H9 (cell line): ENCODE measurements at regions not wholly inside any gene's neighbourhood (a gene's known extent, or its start where the extent isn't known, plus 50 kb on each side); places are given as distances from the start of the nearest gene placed in this dataset.

ENCODE experiments used
- DNase-seq: peaks from one replicate; pipeline ENCODE4 v3.0.0-alpha.2; 2017
- H2AFZ ChIP-seq: one replicate; pipeline ENCODE4 v1.6.1; 2013; ENCODE audit warnings: mild to moderate bottlenecking, low read length, control low read depth, moderate library complexity
- H2AK5ac ChIP-seq: 2 replicates; pipeline ENCODE4 v1.6.1; 2013; ENCODE audit warnings: low read length, control low read depth, mixed read lengths; ENCODE audit not compliant: insufficient read length
- H2BK120ac ChIP-seq: one replicate; pipeline ENCODE4 v1.6.1; 2013; ENCODE audit warnings: low read depth, mild to moderate bottlenecking, low read length, control low read depth, inconsistent platforms; ENCODE audit not compliant: poor library complexity, severe bottlenecking
- H2BK12ac ChIP-seq: 2 replicates; pipeline ENCODE4 v1.6.1; 2013; ENCODE audit warnings: low read length, control low read depth, mixed read lengths, low read depth; ENCODE audit not compliant: insufficient read length
- H2BK15ac ChIP-seq: 2 replicates; pipeline ENCODE4 v1.6.1; 2013; ENCODE audit warnings: low read depth, low read length, control low read depth
- H2BK20ac ChIP-seq: one replicate; pipeline ENCODE4 v1.6.1; 2013; ENCODE audit warnings: low read depth, mild to moderate bottlenecking, low read length, control low read depth, inconsistent platforms; ENCODE audit not compliant: poor library complexity, severe bottlenecking
- H2BK5ac ChIP-seq: 2 replicates; pipeline ENCODE4 v1.6.1; 2013; ENCODE audit warnings: low read length, control low read depth, mixed read lengths; ENCODE audit not compliant: insufficient read length
- H3K14ac ChIP-seq: 2 replicates; pipeline ENCODE4 v1.6.1; 2013; ENCODE audit warnings: low read length, control low read depth; ENCODE audit not compliant: insufficient read depth
- H3K18ac ChIP-seq: 2 replicates; pipeline ENCODE4 v1.6.1; 2013; ENCODE audit warnings: low read depth, mild to moderate bottlenecking, mixed read lengths, low read length, control low read depth; ENCODE audit not compliant: insufficient read length
- H3K23ac ChIP-seq: 2 replicates; pipeline ENCODE4 v1.6.1; 2013; ENCODE audit warnings: low read length, control low read depth, mixed read lengths, low read depth; ENCODE audit not compliant: insufficient read length
- H3K23me2 ChIP-seq: 2 replicates; pipeline ENCODE4 v1.6.1; 2013; ENCODE audit warnings: low read depth, mild to moderate bottlenecking, mixed read lengths, low read length, control low read depth; ENCODE audit not compliant: insufficient read length, poor library complexity, severe bottlenecking
- H3K27ac ChIP-seq: 2 replicates; pipeline ENCODE4 v1.5.1; 2013; ENCODE audit warnings: low read length, control low read depth, mixed read lengths, low read depth; ENCODE audit not compliant: insufficient read length
- H3K27me3 ChIP-seq: 2 replicates; pipeline ENCODE4 v1.6.1; 2013; ENCODE audit warnings: low read length, control low read depth, inconsistent platforms; ENCODE audit not compliant: insufficient read depth
- H3K4ac ChIP-seq: 2 replicates; pipeline ENCODE4 v1.6.1; 2013; ENCODE audit warnings: low read depth, mild to moderate bottlenecking, control low read depth, inconsistent platforms, low read length, moderate library complexity
- H3K4me1 ChIP-seq: 2 replicates; pipeline ENCODE4 v1.6.1; 2013; ENCODE audit warnings: low read length, control low read depth, inconsistent platforms; ENCODE audit not compliant: insufficient read depth
- H3K4me2 ChIP-seq: 2 replicates; pipeline ENCODE4 v1.6.1; 2013; ENCODE audit warnings: low read length, control low read depth, mixed read lengths; ENCODE audit not compliant: insufficient read length, insufficient read depth
- H3K56ac ChIP-seq: 2 replicates; pipeline ENCODE4 v1.6.1; 2013; ENCODE audit warnings: low read depth, mild to moderate bottlenecking, mixed read lengths, low read length, control low read depth; ENCODE audit not compliant: insufficient read length
- H3K79me1 ChIP-seq: 2 replicates; pipeline ENCODE4 v1.6.1; 2013; ENCODE audit warnings: low read depth, mild to moderate bottlenecking, moderate library complexity, low read length, control low read depth, inconsistent platforms; ENCODE audit not compliant: insufficient read depth, poor library complexity, severe bottlenecking
- H3K79me2 ChIP-seq: 2 replicates; pipeline ENCODE4 v1.6.1; 2013; ENCODE audit warnings: low read length, control low read depth, inconsistent platforms; ENCODE audit not compliant: insufficient read depth
- H3K9ac ChIP-seq: 2 replicates; pipeline ENCODE4 v1.6.1; 2013; ENCODE audit warnings: low read length, control low read depth, mixed read lengths; ENCODE audit not compliant: insufficient read length; ENCODE audit errors: extremely low read depth
- H3K9me3 ChIP-seq: one replicate; pipeline ENCODE4 v1.6.1; 2013; ENCODE audit warnings: low read depth, low read length, inconsistent platforms; ENCODE audit not compliant: control insufficient read depth
- H3T11ph ChIP-seq: one replicate; pipeline ENCODE4 v1.6.1; 2013; ENCODE audit warnings: mild to moderate bottlenecking, low read length, control low read depth, inconsistent platforms
- H4K20me1 ChIP-seq: one replicate; pipeline ENCODE4 v1.6.1; 2013; ENCODE audit not compliant: control insufficient read depth, insufficient read length, insufficient read depth
- H4K5ac ChIP-seq: 2 replicates; pipeline ENCODE4 v1.6.1; 2013; ENCODE audit warnings: low read depth, mild to moderate bottlenecking, mixed read lengths, low read length, control low read depth; ENCODE audit not compliant: insufficient read length
- H4K8ac ChIP-seq: replicated peaks from 2 replicates; pipeline ENCODE4 v1.6.1; 2013; ENCODE audit warnings: low read length, control low read depth, mixed read lengths, low read depth; ENCODE audit not compliant: insufficient read length
- H4K91ac ChIP-seq: 2 replicates; pipeline ENCODE4 v1.6.1; 2013; ENCODE audit warnings: low read depth, mild to moderate bottlenecking, moderate library complexity, mixed read lengths, low read length, control low read depth; ENCODE audit not compliant: insufficient read length
- H3K27ac Mint-ChIP-seq, 3 experiments: 2 replicates in 2 of 3; 3 replicates in 1 of 3; pipeline ENCODE4 v1.8.0; 2020 to 2021; ENCODE audit warnings: mixed read lengths in 3 of 3, mild to moderate bottlenecking in 1 of 3, moderate library complexity in 1 of 3
- H3K27me3 Mint-ChIP-seq: 2 replicates; pipeline ENCODE4 v1.8.0; 2021; ENCODE audit warnings: low read depth, mild to moderate bottlenecking, moderate library complexity, mixed read lengths
- H3K36me3 Mint-ChIP-seq, 3 experiments: 2 replicates in 2 of 3; 3 replicates in 1 of 3; pipeline ENCODE4 v1.8.0; 2020 to 2021; ENCODE audit warnings: low read depth in 3 of 3, mixed read lengths in 3 of 3; ENCODE audit not compliant: insufficient read depth in 1 of 3
- H3K4me1 Mint-ChIP-seq, 2 experiments: 2 replicates each; pipeline ENCODE4 v1.8.0; 2020; ENCODE audit warnings: mixed read lengths in 2 of 2
- H3K4me3 Mint-ChIP-seq, 2 experiments: 2 replicates in 1 of 2; 3 replicates in 1 of 2; pipeline ENCODE4 v1.8.0; 2020 to 2021; ENCODE audit warnings: mild to moderate bottlenecking in 2 of 2, mixed read lengths in 2 of 2, moderate library complexity in 1 of 2
- H3K9me3 Mint-ChIP-seq, 2 experiments: 2 replicates in 1 of 2; 3 replicates in 1 of 2; pipeline ENCODE4 v1.8.0; 2020; ENCODE audit warnings: mild to moderate bottlenecking in 2 of 2, mixed read lengths in 2 of 2, moderate library complexity in 1 of 2
- CTCF ChIP-seq: fragments of 200-600 bp; sonication (generic); conservative IDR thresholded peaks from 3 replicates; pipeline ENCODE4 v1.8.0; 2021; ENCODE audit warnings: antibody characterized with exemption, mild to moderate bottlenecking
- WGBS: extraction: QIAGEN DNeasy Blood & Tissue Kit; methylation state at CpG from one replicate; pipeline ENCODE4 v1.1.7; 2013; ENCODE audit warnings: missing lambda C conversion rate, low lambda C conversion rate, mixed read lengths; ENCODE audit not compliant: insufficient read length; ENCODE audit errors: extremely low coverage; 5-methylcytosine and 5-hydroxymethylcytosine counted together

- H2BK120ac ChIP-seq, result no peak overlapping the region
- no peak overlapping the region for H3K27ac ChIP-seq
- H2BK5ac ChIP-seq, result no peak overlapping the region
- DNase-seq, result no peak
- Mint-ChIP-seq H3K27ac (no peak overlapping the region), H3K9me3 (peaks cover 74 to 79% of the 10 kb centered on the region in 2 experiments), H3K27me3 (peaks cover 5% of the 10 kb centered on the region), H3K4me3 (no peak overlapping the region), H3K4me1 (peaks cover 14 to 16% of the 10 kb centered on the region in 2 experiments), H3K36me3 (peaks cover 0 to 3% (median 0%) of the 10 kb centered on the region in 3 experiments; a peak in 2 of 7 replicates)
- H3K4me2 ChIP-seq, result no peak overlapping the region
- no peak overlapping the region for H2BK15ac ChIP-seq
- no peak overlapping the region for H2BK20ac ChIP-seq
- no peaks in the 10 kb centered on the region for H3K27me3 ChIP-seq
- no peak overlapping the region for H2BK12ac ChIP-seq
- no peaks in the 10 kb centered on the region for H3K79me1 ChIP-seq
- H4K8ac ChIP-seq, result no peak overlapping the region
- no peak overlapping the region for H4K5ac ChIP-seq
- no peak overlapping the region for H2AFZ ChIP-seq
- TF ChIP-seq CTCF, result no peak
- WGBS, result no CpG with 5 or more reads among the region's 1 CpG
- no peaks in the 10 kb centered on the region for H3K79me2 ChIP-seq
- no peak overlapping the region for H3K56ac ChIP-seq
- H3K14ac ChIP-seq, result no peak overlapping the region
- H3K18ac ChIP-seq, result no peak overlapping the region
- H3K4me1 ChIP-seq, result no peaks in the 10 kb centered on the region
- H2AK5ac ChIP-seq, result no peak overlapping the region
- H3T11ph ChIP-seq, result no peak overlapping the region
- peaks cover 29% of the 10 kb centered on the region for H3K9me3 ChIP-seq
- no peak overlapping the region for H3K9ac ChIP-seq
- H3K4ac ChIP-seq, result no peak overlapping the region
- peaks cover 2% of the 10 kb centered on the region for H4K20me1 ChIP-seq
- H3K23me2 ChIP-seq, result no peaks in the 10 kb centered on the region
- no peak overlapping the region for H4K91ac ChIP-seq
- no peak overlapping the region for H3K23ac ChIP-seq
Measured at GRCh38 chrX:47710252-47710651, 51.3 kb upstream of the UXT start.
